Suprapubic skin (tissue), 3 donors: ENCODE measurements at regions not wholly inside any gene's neighbourhood (a gene's known extent, or its start where the extent isn't known, plus 50 kb on each side); places are given as distances from the start of the nearest gene placed in this dataset.

Experiments used
- EP300 ChIP-seq: sonication (generic); formaldehyde crosslinking; IDR thresholded peaks from one replicate; pipeline ENCODE4 v1.6.1; 2017; ENCODE audit warnings: antibody characterized with exemption
- POLR2A ChIP-seq, 2 donors: fragments of 450-650 bp; IDR thresholded peaks; one replicate each; pipeline ENCODE4 v1.6.1; 2017; ENCODE audit warnings: antibody characterized with exemption in 2 of 2, mild to moderate bottlenecking in 2 of 2, moderate library complexity in 2 of 2
- TF ChIP-seq, protein P1 (sequence below), 2 donors: fragments of 200-600 bp in 1 of 2; fragments of 450-650 bp in 1 of 2; sonication (generic) in 1 of 2; IDR thresholded peaks; one replicate each; pipeline ENCODE4 v1.5.1; 2016 to 2019; ENCODE audit warnings: antibody characterized with exemption in 2 of 2, mild to moderate bottlenecking in 1 of 2, moderate library complexity in 1 of 2

DNA sequence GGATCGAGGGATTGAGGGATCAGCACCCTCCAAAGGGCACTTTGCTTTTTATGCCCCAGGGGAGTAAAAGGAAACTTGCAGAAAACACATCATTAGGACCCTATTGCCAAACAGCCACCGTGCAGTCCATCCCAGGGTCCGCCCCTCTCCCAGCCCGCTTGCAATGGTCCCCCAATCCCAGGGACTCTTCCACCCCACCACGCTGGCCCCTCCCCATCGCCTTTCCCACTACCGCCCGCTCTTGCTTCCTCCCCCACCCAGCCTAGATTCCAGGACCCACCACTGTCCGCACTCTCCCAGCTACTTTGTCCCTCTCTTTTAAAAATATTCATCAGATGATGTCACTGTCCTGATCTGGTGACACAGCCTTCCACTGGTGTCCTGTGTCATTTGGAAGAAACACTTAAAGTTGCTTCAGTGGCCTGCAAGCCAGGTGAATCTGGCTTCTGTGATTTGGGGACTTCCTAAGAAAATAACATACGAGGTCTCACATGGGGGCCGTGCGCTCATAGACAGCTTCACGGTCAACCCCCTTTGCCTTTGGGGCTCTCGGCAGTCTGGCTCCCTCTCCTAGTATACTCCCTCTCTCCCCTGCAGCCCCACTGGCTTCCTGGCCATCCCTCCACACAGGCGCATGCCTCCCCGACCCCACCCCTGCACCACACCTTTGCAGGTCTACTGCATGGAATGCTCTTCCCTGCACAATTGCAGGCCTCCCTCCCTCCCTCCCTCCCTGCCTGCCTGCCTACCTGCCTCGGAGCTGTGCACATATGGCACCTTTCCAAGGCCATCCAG is 127.9 kb downstream of the RBFOX3 start:
- TF ChIP-seq, protein P1, sequence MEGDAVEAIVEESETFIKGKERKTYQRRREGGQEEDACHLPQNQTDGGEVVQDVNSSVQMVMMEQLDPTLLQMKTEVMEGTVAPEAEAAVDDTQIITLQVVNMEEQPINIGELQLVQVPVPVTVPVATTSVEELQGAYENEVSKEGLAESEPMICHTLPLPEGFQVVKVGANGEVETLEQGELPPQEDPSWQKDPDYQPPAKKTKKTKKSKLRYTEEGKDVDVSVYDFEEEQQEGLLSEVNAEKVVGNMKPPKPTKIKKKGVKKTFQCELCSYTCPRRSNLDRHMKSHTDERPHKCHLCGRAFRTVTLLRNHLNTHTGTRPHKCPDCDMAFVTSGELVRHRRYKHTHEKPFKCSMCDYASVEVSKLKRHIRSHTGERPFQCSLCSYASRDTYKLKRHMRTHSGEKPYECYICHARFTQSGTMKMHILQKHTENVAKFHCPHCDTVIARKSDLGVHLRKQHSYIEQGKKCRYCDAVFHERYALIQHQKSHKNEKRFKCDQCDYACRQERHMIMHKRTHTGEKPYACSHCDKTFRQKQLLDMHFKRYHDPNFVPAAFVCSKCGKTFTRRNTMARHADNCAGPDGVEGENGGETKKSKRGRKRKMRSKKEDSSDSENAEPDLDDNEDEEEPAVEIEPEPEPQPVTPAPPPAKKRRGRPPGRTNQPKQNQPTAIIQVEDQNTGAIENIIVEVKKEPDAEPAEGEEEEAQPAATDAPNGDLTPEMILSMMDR (IDR thresholded peaks at IDR 0.05): no peak
- TF ChIP-seq EP300 (no peak), POLR2A (IDR thresholded peaks at IDR 0.05) (no peak)
